IMR-90 (cell line): ENCODE measurements at regions not wholly inside any gene's neighbourhood (a gene's known extent, or its start where the extent isn't known, plus 50 kb on each side); places are given as distances from the start of the nearest gene placed in this dataset.

Experiments
- ATAC-seq: fragments of 200-7000 bp; cut with Tn5 transposase; 2 replicates; pipeline ENCODE4 v1.9.1; 2020; ENCODE audit warnings: low read depth, mild to moderate bottlenecking, moderate library complexity
- BruUV-seq: library from RNA; stranded (reverse); fragments of 400-500 nt; replicated peaks from 2 replicates; lab custom pipeline; 2021; lab: Mats Ljungman, UMichigan
- CTCF ChIA-PET: fragments of 300-600 bp; formaldehyde crosslinking; extraction: SDS; loops from one replicate; lab custom pipeline; 2021; ENCODE audit warnings: antibody characterized with exemption; lab: Yijun Ruan, JAX
- POLR2A ChIA-PET: fragments of 300-600 bp; sonication (Branson Sonifier 250); formaldehyde crosslinking; loops from one replicate; lab custom pipeline; 2022; ENCODE audit warnings: antibody characterized with exemption; ENCODE audit not compliant: unreplicated experiment; lab: Charles Lee
- DNase-seq: peaks from one replicate; pipeline ENCODE4 v3.0.0; 2013
- H2AFZ ChIP-seq: replicated peaks from 2 replicates; pipeline ENCODE3; 2013; ENCODE audit warnings: low read length, mild to moderate bottlenecking; ENCODE audit not compliant: poor library complexity
- H2AK5ac ChIP-seq: 2 replicates; pipeline ENCODE4 v1.6.1; 2013; ENCODE audit warnings: low read depth, low read length, inconsistent platforms
- H2AK9ac ChIP-seq: replicated peaks from 2 replicates; pipeline ENCODE3; 2013; ENCODE audit warnings: mild to moderate bottlenecking, low read depth, low read length, moderate library complexity; ENCODE audit not compliant: poor library complexity
- H2BK120ac ChIP-seq: 2 replicates; pipeline ENCODE4 v1.6.1; 2013; ENCODE audit warnings: low read depth, low read length, inconsistent platforms
- H2BK15ac ChIP-seq: 3 replicates; pipeline ENCODE4 v1.6.1; 2013; ENCODE audit warnings: low read depth, low read length, inconsistent platforms
- H2BK20ac ChIP-seq: 2 replicates; pipeline ENCODE4 v1.6.1; 2013; ENCODE audit warnings: low read depth, mild to moderate bottlenecking, inconsistent platforms, low read length, moderate library complexity
- H2BK5ac ChIP-seq: 2 replicates; pipeline ENCODE4 v1.6.1; 2013; ENCODE audit warnings: mild to moderate bottlenecking, low read depth, low read length, inconsistent platforms; ENCODE audit not compliant: poor library complexity, severe bottlenecking
- H3K14ac ChIP-seq: replicated peaks from 2 replicates; pipeline ENCODE4 v1.6.1; 2013; ENCODE audit warnings: low read depth, low read length, inconsistent platforms
- H3K18ac ChIP-seq: 2 replicates; pipeline ENCODE4 v1.6.1; 2013; ENCODE audit warnings: low read depth, low read length, control low read depth
- H3K23ac ChIP-seq: 2 replicates; pipeline ENCODE4 v1.6.1; 2013; ENCODE audit warnings: low read depth, low read length, inconsistent platforms
- H3K27ac ChIP-seq: 2 replicates; pipeline ENCODE4 v1.5.1; 2013; ENCODE audit warnings: mild to moderate bottlenecking, control low read depth, low read length; ENCODE audit not compliant: insufficient read depth
- H3K27me3 ChIP-seq: 2 replicates; pipeline ENCODE4 v1.6.1; 2013; ENCODE audit warnings: low read length; ENCODE audit not compliant: control insufficient read depth, insufficient read depth
- H3K36me3 ChIP-seq: 2 replicates; pipeline ENCODE4 v1.6.1; 2013; ENCODE audit warnings: low read length, mixed read lengths; ENCODE audit not compliant: control insufficient read depth, insufficient read depth
- H3K4ac ChIP-seq: 2 replicates; pipeline ENCODE4 v1.6.1; 2013; ENCODE audit warnings: low read depth, low read length, inconsistent platforms
- H3K4me1 ChIP-seq: 2 replicates; pipeline ENCODE4 v1.6.1; 2013; ENCODE audit warnings: low read length, mixed read lengths; ENCODE audit not compliant: control insufficient read depth, insufficient read depth
- H3K4me2 ChIP-seq: 2 replicates; pipeline ENCODE4 v1.6.1; 2013; ENCODE audit warnings: low read depth, mild to moderate bottlenecking, control low read depth, low read length, moderate library complexity
- H3K4me3 ChIP-seq: 2 replicates; pipeline ENCODE4 v1.5.1; 2013; ENCODE audit warnings: low read depth, mild to moderate bottlenecking, control low read depth, low read length, moderate library complexity; ENCODE audit not compliant: insufficient read depth
- H3K56ac ChIP-seq: 2 replicates; pipeline ENCODE4 v1.6.1; 2013; ENCODE audit warnings: low read length, inconsistent platforms; ENCODE audit not compliant: insufficient read depth; ENCODE audit errors: extremely low read depth
- H3K79me1 ChIP-seq, 2 experiments: 2 replicates each; pipeline ENCODE4 v1.6.1; 2013; ENCODE audit warnings: low read length in 2 of 2, inconsistent platforms in 1 of 2, low read depth in 1 of 2
- H3K9ac ChIP-seq: 2 replicates; pipeline ENCODE4 v1.6.1; 2013; ENCODE audit warnings: low read depth, low read length, control low read depth
- H3K9me1 ChIP-seq: 2 replicates; pipeline ENCODE4 v1.6.1; 2013; ENCODE audit warnings: low read length, inconsistent platforms; ENCODE audit not compliant: insufficient read depth
- H3K9me3 ChIP-seq: 2 replicates; pipeline ENCODE4 v1.6.1; 2013; ENCODE audit warnings: low read length; ENCODE audit not compliant: control insufficient read depth, insufficient read depth
- H4K20me1 ChIP-seq: 2 replicates; pipeline ENCODE4 v1.6.1; 2013; ENCODE audit warnings: low read length, inconsistent platforms; ENCODE audit not compliant: insufficient read depth
- H4K5ac ChIP-seq: 2 replicates; pipeline ENCODE4 v1.6.1; 2013; ENCODE audit warnings: mild to moderate bottlenecking, low read depth, low read length, control low read depth
- H4K8ac ChIP-seq, 2 experiments: 2 replicates each; pipeline ENCODE4 v1.6.1; 2013; ENCODE audit warnings: low read depth in 2 of 2, low read length in 2 of 2, control low read depth in 1 of 2, inconsistent platforms in 1 of 2
- H4K91ac ChIP-seq: 2 replicates; pipeline ENCODE4 v1.6.1; 2013; ENCODE audit warnings: low read depth, low read length, inconsistent platforms; ENCODE audit not compliant: insufficient read depth
- RCOR1 ChIP-seq: IDR thresholded peaks from 2 replicates; pipeline ENCODE4 v1.6.1; 2012; ENCODE audit warnings: mild to moderate bottlenecking, low read length, improper control_type of control experiment; ENCODE audit not compliant: insufficient replicate concordance
- WGBS, 2 experiments: methylation state at CpG; one replicate each; pipeline versions ENCODE4 v1.1.5 to v1.1.7; 2013; ENCODE audit warnings: missing lambda C conversion rate in 2 of 2; ENCODE audit not compliant: insufficient read length in 1 of 2; ENCODE audit errors: extremely low coverage in 2 of 2; 5-methylcytosine and 5-hydroxymethylcytosine counted together
- dilution Hi-C: fragments of 300-500 bp; cut with HindIII; formaldehyde crosslinking; loops from one replicate; pipeline ENCODE4 v1.14.3; 2018; ENCODE audit warnings: low sequenced_read_pairs; ENCODE audit not compliant: unreplicated experiment
- in situ Hi-C: fragments of 300-500 bp; cut with MboI; formaldehyde crosslinking; loops from 3 replicates; pipeline ENCODE4 v1.14.3; 2019; ENCODE audit warnings: low sequenced_read_pairs, inconsistent platforms, mixed read lengths
- intact Hi-C: fragments of 100-400 bp; cut with micrococcal nuclease; formaldehyde crosslinking; loops from 2 replicates; pipeline ENCODE4 v1.10.0; 2022

- Histone ChIP-seq H2BK5ac (no peak overlapping the region), H3K36me3 (no peaks in the 10 kb centered on the region), H3K14ac (no peak overlapping the region), H2AK5ac (no peak overlapping the region), H3K9me3 (no peaks in the 10 kb centered on the region), H3K27me3 (no peaks in the 10 kb centered on the region), H3K9me1 (no peaks in the 10 kb centered on the region), H3K4me3 (no peak overlapping the region), H3K18ac (no peak overlapping the region), H2BK120ac (no peak overlapping the region), H2BK15ac (no peak overlapping the region), H2AK9ac (no peak overlapping the region), H3K23ac (no peak overlapping the region), H2AFZ (no peak overlapping the region), H3K4me2 (no peak overlapping the region), H3K4ac (no peak overlapping the region), H4K20me1 (no peaks in the 10 kb centered on the region), H3K56ac (no peak overlapping the region), H3K27ac (no peak overlapping the region), H4K8ac (no peak overlapping the region), H4K91ac (no peak overlapping the region), H2BK20ac (no peak overlapping the region), H3K79me1 (no peaks in the 10 kb centered on the region), H4K5ac (no peak overlapping the region), H3K4me1 (no peaks in the 10 kb centered on the region), H3K9ac (no peak overlapping the region)
- ChIA-PET CTCF (interaction anchor here (0.5 kb wide), 1 partner anchor 1378 kb away, joined by 3 read pairs; no protein-coding TSS in a partner anchor), POLR2A (no interaction called here)
- no peak for DNase-seq
- dilution Hi-C loops (no loop called here), intact Hi-C loops (no loop called here), in situ Hi-C loops (no loop called here)
- ATAC-seq: no peak
- no peak for TF ChIP-seq RCOR1
- BruUV-seq: no TSS peak
- WGBS, 2 experiments: no CpG with 5 or more reads among the region's 3 CpGs
Observed at GRCh38 chr6:140160494-140160893, 786.0 kb upstream of the CITED2 start.
